Mammary epithelial cell (primary cell): ENCODE measurements at regions not wholly inside any gene's neighbourhood (a gene's known extent, or its start where the extent isn't known, plus 50 kb on each side); places are given as distances from the start of the nearest gene placed in this dataset.

Experiments used
- EZH2 ChIP-seq: IDR thresholded peaks from 2 replicates; pipeline ENCODE4 v1.6.1; 2012; ENCODE audit warnings: low read length, inconsistent platforms, borderline replicate concordance
- TF ChIP-seq, protein P1 (sequence below), 2 donors: IDR thresholded peaks in 1 of 2; conservative IDR thresholded peaks in 1 of 2; 2 replicates each; pipeline ENCODE4 v1.5.1; 2011 to 2012; ENCODE audit warnings: inconsistent platforms in 2 of 2, low read length in 2 of 2, mild to moderate bottlenecking in 2 of 2, control low read depth in 1 of 2, low read depth in 1 of 2; ENCODE audit not compliant: insufficient read depth in 1 of 2; ENCODE audit errors: extremely low read depth in 1 of 2

- TF ChIP-seq, protein P1, sequence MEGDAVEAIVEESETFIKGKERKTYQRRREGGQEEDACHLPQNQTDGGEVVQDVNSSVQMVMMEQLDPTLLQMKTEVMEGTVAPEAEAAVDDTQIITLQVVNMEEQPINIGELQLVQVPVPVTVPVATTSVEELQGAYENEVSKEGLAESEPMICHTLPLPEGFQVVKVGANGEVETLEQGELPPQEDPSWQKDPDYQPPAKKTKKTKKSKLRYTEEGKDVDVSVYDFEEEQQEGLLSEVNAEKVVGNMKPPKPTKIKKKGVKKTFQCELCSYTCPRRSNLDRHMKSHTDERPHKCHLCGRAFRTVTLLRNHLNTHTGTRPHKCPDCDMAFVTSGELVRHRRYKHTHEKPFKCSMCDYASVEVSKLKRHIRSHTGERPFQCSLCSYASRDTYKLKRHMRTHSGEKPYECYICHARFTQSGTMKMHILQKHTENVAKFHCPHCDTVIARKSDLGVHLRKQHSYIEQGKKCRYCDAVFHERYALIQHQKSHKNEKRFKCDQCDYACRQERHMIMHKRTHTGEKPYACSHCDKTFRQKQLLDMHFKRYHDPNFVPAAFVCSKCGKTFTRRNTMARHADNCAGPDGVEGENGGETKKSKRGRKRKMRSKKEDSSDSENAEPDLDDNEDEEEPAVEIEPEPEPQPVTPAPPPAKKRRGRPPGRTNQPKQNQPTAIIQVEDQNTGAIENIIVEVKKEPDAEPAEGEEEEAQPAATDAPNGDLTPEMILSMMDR (conservative IDR thresholded peaks at IDR 0.05 in 1 of 2, IDR thresholded peaks at IDR 0.05 in 1 of 2; ENCODE audit: extremely low read depth in 1 of 2, insufficient read depth in 1 of 2, low read depth in 1 of 2, low read length in 2 of 2): no peak
- TF ChIP-seq EZH2: no peak
Measured at GRCh38 chr13:76289558-76289957, 596.6 kb downstream of the KCTD12 start.
